ENCODE measurements at regions not wholly inside any gene's neighbourhood (a gene's known extent, or its start where the extent isn't known, plus 50 kb on each side); places are given as distances from the start of the nearest gene placed in this dataset.

DNA sequence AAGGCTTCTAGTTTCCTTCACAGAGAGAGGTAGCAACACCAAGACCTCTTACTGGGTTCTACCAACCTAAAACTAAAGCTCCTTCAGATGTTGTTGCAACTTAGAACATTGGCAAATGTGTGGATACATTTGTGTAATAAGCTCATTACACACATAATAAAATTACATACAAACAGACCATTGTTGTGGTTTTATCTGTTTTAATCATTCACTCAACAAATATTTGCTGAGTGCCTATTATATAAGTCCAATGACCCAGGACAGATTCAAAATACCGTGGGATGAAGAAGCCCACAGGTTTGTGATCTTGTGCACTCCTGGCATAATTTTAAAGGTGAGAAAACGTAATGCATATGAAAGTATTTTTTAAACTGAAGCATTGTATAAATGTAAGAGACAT lies 160.4 kb upstream of the NPVF start:
- no peaks in the 10 kb centered on the region for H3K9me3 ChIP-seq (ENCODE audit: low read depth, low read length)
- H3K9ac ChIP-seq (ENCODE audit: insufficient read length), result no peak overlapping the region
- H3K27ac ChIP-seq, result no peak overlapping the region
- H3K4me3 ChIP-seq, result no peak overlapping the region
- DNase-seq (ENCODE audit: low read depth, low spot score), result no peak
- no peaks in the 10 kb centered on the region for H3K36me3 ChIP-seq (ENCODE audit: insufficient read depth, low read length)
- TF ChIP-seq FOXP2 (optimal IDR thresholded peaks at IDR 0.05; ENCODE audit: control extremely low read depth, extremely low read length, insufficient read depth) (no peak), EZH2 (IDR thresholded peaks at IDR 0.05) (no peak), POLR2AphosphoS5 (IDR thresholded peaks at IDR 0.05; ENCODE audit: borderline replicate concordance, low read depth, low read length) (no peak)

- Histone ChIP-seq H3K9ac (ENCODE audit: insufficient read length) (no peak overlapping the region), H3K27ac (no peak overlapping the region), H3K4me3 (no peak overlapping the region), H3K9me3 (ENCODE audit: low read depth, low read length) (no peaks in the 10 kb centered on the region), H3K36me3 (ENCODE audit: insufficient read depth, low read length) (no peaks in the 10 kb centered on the region)
- no peak for DNase-seq (ENCODE audit: low read depth, low spot score)
- TF ChIP-seq FOXP2 (optimal IDR thresholded peaks at IDR 0.05; ENCODE audit: control extremely low read depth, extremely low read length, insufficient read depth) (no peak), EZH2 (IDR thresholded peaks at IDR 0.05) (no peak), POLR2AphosphoS5 (IDR thresholded peaks at IDR 0.05; ENCODE audit: borderline replicate concordance, low read depth, low read length) (no peak)
These were observed 161.3 kb upstream of the NPVF start for GRCh38 chr7:25389489-25390106.

DNA sequence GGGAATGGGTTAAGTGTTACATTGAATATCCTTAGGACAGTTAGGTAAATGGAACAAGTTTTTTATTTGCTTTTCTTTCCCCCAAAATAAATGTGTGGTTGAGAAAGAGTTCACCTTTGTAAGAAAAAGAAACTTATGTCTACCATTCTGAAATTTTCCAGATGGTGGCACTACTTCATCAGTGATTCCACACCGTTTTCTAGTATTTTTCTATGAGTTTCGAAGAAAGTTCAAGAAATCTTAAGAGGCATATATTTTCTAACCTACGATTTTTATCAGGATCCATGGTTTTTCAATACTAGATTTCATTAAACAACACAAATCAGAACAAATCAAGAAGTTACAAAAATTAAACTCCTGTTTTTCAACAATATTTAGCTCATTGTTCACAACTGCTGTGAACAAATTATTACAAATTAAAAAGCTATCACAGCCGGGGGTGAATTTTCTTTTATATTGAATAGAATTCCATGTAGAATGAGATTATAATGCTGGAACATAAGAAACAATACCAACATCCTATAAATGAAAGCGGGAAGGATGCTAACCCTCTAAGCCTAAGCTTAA lies 163.1 kb upstream of the NPVF start:
- no peaks in the 10 kb centered on the region for H3K36me3 ChIP-seq (ENCODE audit: insufficient read depth, low read length)
- H3K4me3 ChIP-seq, result no peak overlapping the region
- no peak overlapping the region for H3K27ac ChIP-seq
- TF ChIP-seq EZH2 (IDR thresholded peaks at IDR 0.05), result no peak
- no peak for TF ChIP-seq POLR2AphosphoS5 (IDR thresholded peaks at IDR 0.05; ENCODE audit: borderline replicate concordance, low read depth, low read length)
- TF ChIP-seq FOXP2 (optimal IDR thresholded peaks at IDR 0.05; ENCODE audit: control extremely low read depth, extremely low read length, insufficient read depth), result no peak
- H3K9me3 ChIP-seq (ENCODE audit: low read depth, low read length), result no peaks in the 10 kb centered on the region
- DNase-seq (ENCODE audit: low read depth, low spot score), result no peak
- no peak overlapping the region for H3K9ac ChIP-seq (ENCODE audit: insufficient read length)

DNA sequence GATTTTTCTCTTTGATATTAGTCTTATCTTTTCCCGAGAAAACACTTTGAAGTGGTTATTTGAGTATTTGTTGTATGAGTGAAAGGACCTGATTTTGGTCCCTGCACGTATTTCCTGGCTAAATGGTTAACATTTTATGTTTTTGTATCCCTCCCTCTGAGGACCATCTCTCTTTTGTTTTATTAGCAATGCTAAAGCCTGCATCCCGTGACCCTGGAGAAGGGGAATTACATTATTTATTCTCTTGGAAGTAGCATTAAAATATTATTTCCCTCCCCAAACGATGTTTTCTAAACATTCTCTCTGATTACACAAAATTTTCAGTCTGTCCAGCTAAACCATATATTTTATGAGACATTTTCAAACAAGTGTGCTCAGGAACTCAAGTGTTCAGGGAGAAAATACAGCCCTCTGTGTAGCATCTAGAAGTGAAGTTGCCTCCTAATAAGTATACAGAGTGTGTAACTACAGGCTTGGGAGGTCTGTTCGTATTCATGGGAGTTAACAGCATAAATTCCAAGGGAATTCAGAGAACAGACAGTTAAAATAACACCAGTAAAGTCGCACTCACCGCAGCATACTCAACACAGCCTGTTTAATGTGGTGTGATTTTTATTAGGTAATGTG lies 163.8 kb upstream of the NPVF start:
- H3K9ac ChIP-seq (ENCODE audit: insufficient read length), result no peak overlapping the region
- no peak overlapping the region for H3K27ac ChIP-seq
- no peaks in the 10 kb centered on the region for H3K36me3 ChIP-seq (ENCODE audit: insufficient read depth, low read length)
- H3K4me3 ChIP-seq, result no peak overlapping the region
- no peaks in the 10 kb centered on the region for H3K9me3 ChIP-seq (ENCODE audit: low read depth, low read length)
- TF ChIP-seq EZH2 (IDR thresholded peaks at IDR 0.05) (no peak), FOXP2 (optimal IDR thresholded peaks at IDR 0.05; ENCODE audit: control extremely low read depth, extremely low read length, insufficient read depth) (no peak), POLR2AphosphoS5 (IDR thresholded peaks at IDR 0.05; ENCODE audit: borderline replicate concordance, low read depth, low read length) (no peak)
- no peak for DNase-seq (ENCODE audit: low read depth, low spot score)

GRCh38 chr7:25392588-25393338 lies 164.5 kb upstream of the NPVF start:
- TF ChIP-seq POLR2AphosphoS5 (IDR thresholded peaks at IDR 0.05; ENCODE audit: borderline replicate concordance, low read depth, low read length), result no peak
- no peak for TF ChIP-seq EZH2 (IDR thresholded peaks at IDR 0.05)
- TF ChIP-seq FOXP2 (optimal IDR thresholded peaks at IDR 0.05; ENCODE audit: control extremely low read depth, extremely low read length, insufficient read depth), result no peak
- Histone ChIP-seq H3K9ac (ENCODE audit: insufficient read length) (no peak overlapping the region), H3K9me3 (ENCODE audit: low read depth, low read length) (no peaks in the 10 kb centered on the region), H3K27ac (no peak overlapping the region), H3K36me3 (ENCODE audit: insufficient read depth, low read length) (no peaks in the 10 kb centered on the region), H3K4me3 (no peak overlapping the region)
- no peak for DNase-seq (ENCODE audit: low read depth, low spot score)

GRCh38 chr7:25395976-25396375 lies 167.7 kb upstream of the NPVF start:
- Histone ChIP-seq H3K4me3 (no peak overlapping the region), H3K9ac (ENCODE audit: insufficient read length) (no peak overlapping the region), H3K27ac (no peak overlapping the region), H3K36me3 (ENCODE audit: insufficient read depth, low read length) (no peaks in the 10 kb centered on the region), H3K9me3 (ENCODE audit: low read depth, low read length) (no peaks in the 10 kb centered on the region)
- TF ChIP-seq EZH2 (IDR thresholded peaks at IDR 0.05) (no peak), POLR2AphosphoS5 (IDR thresholded peaks at IDR 0.05; ENCODE audit: borderline replicate concordance, low read depth, low read length) (no peak), FOXP2 (optimal IDR thresholded peaks at IDR 0.05; ENCODE audit: control extremely low read depth, extremely low read length, insufficient read depth) (no peak)
- no peak for DNase-seq (ENCODE audit: low read depth, low spot score)

DNA sequence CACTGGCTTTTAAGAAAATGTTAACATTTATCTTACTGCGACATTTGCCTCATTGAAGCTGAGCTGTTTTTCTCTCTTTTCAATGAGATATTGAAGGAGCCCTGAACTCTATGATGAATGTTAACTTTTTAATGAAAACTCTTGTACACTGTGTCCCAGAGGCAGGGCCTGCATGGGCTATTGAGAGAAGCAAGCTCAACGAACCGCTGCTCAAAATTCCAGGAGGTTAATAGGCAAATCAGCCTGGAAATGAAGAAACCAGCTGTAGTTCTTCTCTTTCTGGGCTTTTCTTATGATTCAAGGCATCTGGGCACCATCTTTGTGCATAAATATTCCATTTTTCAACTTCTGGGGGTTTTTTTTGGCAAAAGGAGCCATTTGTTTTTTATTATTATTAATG lies 168.4 kb upstream of the NPVF start:
- H3K4me3 ChIP-seq, result no peak overlapping the region
- no peak for TF ChIP-seq POLR2AphosphoS5 (IDR thresholded peaks at IDR 0.05; ENCODE audit: borderline replicate concordance, low read depth, low read length)
- no peak for TF ChIP-seq EZH2 (IDR thresholded peaks at IDR 0.05)
- no peak for TF ChIP-seq FOXP2 (optimal IDR thresholded peaks at IDR 0.05; ENCODE audit: control extremely low read depth, extremely low read length, insufficient read depth)
- no peaks in the 10 kb centered on the region for H3K9me3 ChIP-seq (ENCODE audit: low read depth, low read length)
- H3K9ac ChIP-seq (ENCODE audit: insufficient read length), result no peak overlapping the region
- no peak overlapping the region for H3K27ac ChIP-seq
- DNase-seq (ENCODE audit: low read depth, low spot score), result no peak
- no peaks in the 10 kb centered on the region for H3K36me3 ChIP-seq (ENCODE audit: insufficient read depth, low read length)

DNA sequence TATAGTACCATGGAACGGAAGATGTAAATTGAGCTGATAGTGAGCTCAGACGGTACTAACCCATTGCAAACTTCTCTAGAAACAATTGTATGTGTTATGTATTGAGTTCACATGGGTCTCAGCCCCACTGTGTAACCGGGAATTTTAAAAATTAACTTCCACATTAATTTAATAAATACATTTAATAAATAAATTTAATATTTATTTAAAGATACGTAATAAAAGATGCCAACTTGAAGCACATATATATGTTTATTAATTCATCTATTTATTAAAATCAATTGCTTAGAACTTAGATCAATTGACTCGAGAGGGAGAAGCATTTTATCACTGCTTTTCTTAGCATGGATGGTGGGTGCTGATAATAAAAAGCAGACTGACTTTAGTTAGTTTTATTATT lies 170.1 kb upstream of the NPVF start:
- no peak overlapping the region for H3K27ac ChIP-seq
- no peak for DNase-seq (ENCODE audit: low read depth, low spot score)
- no peak for TF ChIP-seq POLR2AphosphoS5 (IDR thresholded peaks at IDR 0.05; ENCODE audit: borderline replicate concordance, low read depth, low read length)
- no peak for TF ChIP-seq EZH2 (IDR thresholded peaks at IDR 0.05)
- no peak for TF ChIP-seq FOXP2 (optimal IDR thresholded peaks at IDR 0.05; ENCODE audit: control extremely low read depth, extremely low read length, insufficient read depth)

More for the DNA sequence above, 170.1 kb upstream of the NPVF start:
- no peak overlapping the region for H3K9ac ChIP-seq (ENCODE audit: insufficient read length)
- no peaks in the 10 kb centered on the region for H3K36me3 ChIP-seq (ENCODE audit: insufficient read depth, low read length)
- no peaks in the 10 kb centered on the region for H3K9me3 ChIP-seq (ENCODE audit: low read depth, low read length)
- no peak overlapping the region for H3K4me3 ChIP-seq

Data from SK-N-MC (cell line).